Kasumi-1 (cell line): ENCODE measurements at regions not wholly inside any gene's neighbourhood (a gene's known extent, or its start where the extent isn't known, plus 50 kb on each side); places are given as distances from the start of the nearest gene placed in this dataset.

Source experiments
- DNase-seq, 2 experiments: peaks; one replicate each; lab custom pipeline; 2025; lab: John Stamatoyannopoulos, UW

GRCh38 chr7:38086857-38087256 lies 91.2 kb upstream of the STARD3NL start:
- no peak for DNase-seq

- DNase-seq, result peak; percentile 28 to 35
Measured at GRCh38 chr7:38102507-38102906, 75.5 kb upstream of the STARD3NL start.

GRCh38 chr7:38105874-38106483 lies 72.1 kb upstream of the STARD3NL start:
- DNase-seq, result peak; percentile 88 to 91

- DNase-seq, result peak; percentile 76 to 81
Measured at GRCh38 chr7:38107486-38107893, 70.6 kb upstream of the STARD3NL start.

- no peak for DNase-seq
Measured at GRCh38 chr7:38112075-38112474, 66.0 kb upstream of the STARD3NL start.

GRCh38 chr7:38120076-38120475 lies 58.0 kb upstream of the STARD3NL start:
- no peak for DNase-seq

GRCh38 chr7:38122501-38122900 lies 55.5 kb upstream of the STARD3NL start:
- no peak for DNase-seq

GRCh38 chr7:38123494-38123893 lies 54.6 kb upstream of the STARD3NL start:
- no peak for DNase-seq

GRCh38 chr7:38127216-38128207 lies 50.5 kb upstream of the STARD3NL start:
- DNase-seq, result no peak
